Heart left ventricle (tissue), 13 donors: ENCODE measurements at regions not wholly inside any gene's neighbourhood (a gene's known extent, or its start where the extent isn't known, plus 50 kb on each side); places are given as distances from the start of the nearest gene placed in this dataset.

ENCODE experiments used
- CTCF ChIP-seq, 12 donors: fragments of 200-600 bp; sonication (generic) in 4 of 12; IDR thresholded peaks; one replicate each; pipeline versions ENCODE4 v1.5.0 to v1.8.0; 2018 to 2022; ENCODE audit warnings: antibody characterized with exemption in 12 of 12, mild to moderate bottlenecking in 5 of 12
- POLR2A ChIP-seq, 2 donors: fragments of 450-650 bp; IDR thresholded peaks; one replicate each; pipeline ENCODE4 v1.6.1; 2017; ENCODE audit warnings: antibody characterized with exemption in 2 of 2, mild to moderate bottlenecking in 2 of 2, moderate library complexity in 2 of 2
- donor health status: ischemic (EF 13 %, LVEDD 7.1; RV severe dilation, severe dysfunction).
- donor health status: DM: no; HTN: yes; CAD: no.
- donor health status: DM: no; HTN: no; CAD: no.
- donor health status: ischemic (EF 25% LVEDD 6.9; RV normal size, moderate dysfunction).
- donor health status: ischemic (EF 25% LVEDD 5.7; RV mildly dilated, moderate dysfunction).
- donor health status: ischemic (EF 35%, LVEDD 5.7; RV mildly dilated, moderate dysfunction).
- donor health status: nonischemic (EF 11% LVEDD 7.7; RV severe dilation, severe dysfunction).
- donor health status: DM: yes; HTN: yes; CAD: no.
- donor health status: PGD.
- donor health status: ischemic (EF 29% LVEDD 5.4; RV normal size, mild dysfunction).
- donor health status: nonischemic (EF 23%, LVEDD 6.1; RV moderate dilation, normal function).

GRCh38 chr5:163386352-163386751 lies 51.0 kb upstream of the CCNG1 start:
- TF ChIP-seq CTCF (IDR thresholded peaks at IDR 0.05) (no peak), POLR2A (IDR thresholded peaks at IDR 0.05) (no peak)
